ENCODE measurements at regions not wholly inside any gene's neighbourhood (a gene's known extent, or its start where the extent isn't known, plus 50 kb on each side); places are given as distances from the start of the nearest gene placed in this dataset.
A peak's percentile ranks its signal among the peaks of the same experiment; 100 is the strongest.
"Not testable (repeated sequence)": the region's sequence is repeated elsewhere in the genome, so short reads cannot be mapped to it uniquely, and the experiment has no call there.

DNA sequence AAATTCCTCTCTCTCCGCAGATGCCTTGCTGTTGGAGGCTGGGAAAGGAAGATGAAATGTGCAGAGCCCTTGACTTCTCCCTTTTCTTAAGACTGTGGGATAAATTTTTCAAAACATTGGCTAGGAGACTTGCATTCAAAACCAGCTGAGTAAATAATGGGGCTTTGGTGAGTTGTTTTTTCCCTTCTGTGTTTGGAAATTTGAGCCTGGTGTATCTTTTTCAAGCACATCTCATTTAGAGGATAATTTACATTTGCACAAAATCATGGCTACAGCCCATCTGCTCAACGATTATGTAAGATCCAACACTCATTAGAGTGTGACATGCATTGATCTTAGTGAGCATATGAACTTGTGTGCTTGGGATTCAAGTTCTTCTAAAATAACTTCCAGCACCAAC is 112.1 kb upstream of the ATP8B1 start:
- no peak for DNase-seq

DNA sequence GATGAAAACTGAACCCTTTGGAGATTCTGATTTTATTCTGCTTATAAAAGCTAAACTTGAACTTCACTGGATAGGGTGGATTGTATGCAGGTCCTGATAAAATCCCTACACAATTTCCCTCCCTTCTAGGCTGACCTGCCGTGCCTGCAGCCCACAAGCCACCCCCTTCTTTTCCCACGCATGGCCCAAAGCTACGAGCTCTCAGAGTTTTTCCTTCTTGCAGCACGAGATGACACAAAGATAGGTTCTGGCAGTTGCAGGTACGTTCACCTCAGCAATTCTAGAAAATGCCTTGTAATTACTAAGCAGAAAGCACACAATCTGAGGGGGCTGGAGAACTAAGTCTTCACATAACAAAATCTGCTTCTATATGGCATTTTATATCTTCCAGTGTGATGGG is 110.6 kb upstream of the ATP8B1 start:
- no peak for DNase-seq

DNA sequence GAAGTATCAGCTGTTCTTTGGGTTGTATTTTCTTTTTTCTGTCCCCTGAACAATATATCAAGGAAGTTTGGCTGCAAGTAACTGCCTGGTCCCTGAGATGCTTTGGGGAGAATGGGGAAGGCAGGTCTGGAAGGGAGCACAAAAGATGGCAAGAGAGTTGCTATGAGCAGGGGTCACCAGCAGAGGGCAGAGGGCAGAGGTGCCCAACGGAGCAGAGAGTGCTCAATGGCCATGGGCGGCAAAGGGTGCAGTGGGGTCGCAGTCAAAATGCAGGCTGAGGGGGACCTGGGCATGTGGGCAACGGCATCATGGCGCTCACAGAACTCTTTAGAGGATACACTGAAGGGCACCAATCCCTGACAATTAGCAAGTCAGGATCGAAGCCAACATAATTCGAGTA is 107.7 kb upstream of the ATP8B1 start:
- peak; percentile 45 for DNase-seq

DNA sequence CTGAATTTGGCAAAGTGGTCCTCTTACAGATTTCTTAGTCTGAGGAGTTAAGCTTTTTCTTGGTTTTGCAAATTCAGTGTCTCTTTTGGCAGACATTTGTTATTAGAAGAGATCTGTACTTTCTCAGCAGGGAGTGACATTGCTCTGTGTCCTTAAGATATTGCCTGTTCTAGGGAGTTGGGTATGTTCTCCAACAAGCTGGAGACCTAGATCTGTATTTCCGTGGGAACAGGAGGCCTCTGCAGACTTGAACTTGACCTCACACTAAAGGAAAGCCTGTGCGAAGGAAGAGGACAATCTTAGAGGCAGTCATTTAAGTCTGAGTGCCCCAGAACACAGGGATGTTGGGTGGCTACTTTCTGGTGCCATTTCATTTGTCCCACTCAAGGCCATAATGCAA is 107.0 kb upstream of the ATP8B1 start:
- no peak for DNase-seq

DNA sequence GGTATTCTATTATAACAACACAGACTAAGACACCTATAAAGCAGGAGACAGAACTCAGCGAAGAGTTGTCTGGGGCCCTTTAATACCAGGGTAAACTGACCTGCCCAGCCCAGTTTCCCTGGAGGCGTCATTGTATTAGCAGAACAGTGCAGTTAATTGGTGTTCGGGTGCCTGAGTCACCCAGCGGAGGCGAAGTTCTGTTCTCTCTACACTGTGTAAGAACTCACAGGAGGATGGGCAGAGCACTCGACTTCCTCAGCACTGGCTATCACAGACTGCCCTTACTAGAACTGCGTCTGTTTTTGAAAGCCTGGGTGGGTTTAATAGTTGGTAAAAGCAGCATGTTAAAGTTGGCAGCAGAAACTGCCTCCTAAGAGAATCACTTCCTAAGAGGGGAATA is 106.5 kb upstream of the ATP8B1 start:
- DNase-seq = no peak

DNA sequence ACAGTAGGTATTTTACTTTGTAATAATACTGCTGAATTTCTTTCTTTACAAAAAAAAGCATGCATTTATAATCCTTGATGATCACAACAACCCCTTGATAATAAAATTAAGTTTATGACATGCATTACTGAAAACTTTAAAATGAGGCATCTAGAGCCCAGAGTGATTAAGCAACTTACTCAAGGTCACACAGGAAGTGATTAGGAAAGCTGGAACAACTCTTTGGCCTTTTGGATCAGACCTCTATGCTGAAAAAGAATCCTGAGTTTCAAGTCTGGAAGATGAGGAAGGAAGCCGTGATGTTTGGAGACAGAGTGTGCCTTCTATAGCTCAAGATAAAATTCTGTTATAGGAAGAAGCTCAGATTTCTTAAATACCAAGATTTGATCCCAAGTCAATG is 105.0 kb upstream of the ATP8B1 start:
- DNase-seq = no peak

DNA sequence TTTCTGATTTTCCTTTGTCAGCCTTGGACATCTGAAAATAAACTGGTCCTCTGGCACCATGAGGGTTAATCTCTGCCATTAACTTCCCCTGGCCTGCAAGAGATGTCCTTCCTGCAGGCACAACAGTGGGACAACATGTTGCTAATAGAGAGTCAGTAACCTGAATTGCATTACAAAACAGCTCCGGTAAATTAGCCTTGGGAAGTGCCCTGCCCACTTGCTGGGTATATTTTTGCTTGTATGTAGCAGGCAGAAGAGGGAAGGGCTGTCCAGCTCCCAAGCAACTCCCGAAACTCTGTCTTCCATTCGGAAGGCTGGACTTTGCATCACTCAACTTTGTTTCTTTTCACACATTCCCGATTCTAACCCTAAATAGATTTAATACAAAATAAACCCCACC is 104.4 kb upstream of the ATP8B1 start:
- DNase-seq = no peak

DNA sequence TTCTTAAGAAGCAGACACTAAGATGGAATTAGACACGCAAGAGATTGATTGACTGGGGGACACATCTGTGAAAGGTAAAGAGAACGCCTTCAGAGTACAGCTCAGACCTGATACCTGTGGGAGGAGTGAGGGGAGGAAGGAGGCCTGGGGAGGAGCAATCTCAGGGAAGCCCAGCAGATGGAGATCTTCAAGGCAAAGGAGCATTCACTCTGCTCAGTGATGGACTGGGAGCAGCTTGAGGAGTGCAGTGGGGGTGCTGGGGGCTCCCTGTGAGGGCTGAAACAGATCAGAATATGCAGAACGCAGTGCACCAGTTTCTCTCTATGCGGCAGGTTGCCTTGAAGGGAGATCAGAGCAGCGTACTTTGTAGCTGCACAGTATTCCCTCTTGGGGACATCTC is 103.7 kb upstream of the ATP8B1 start:
- DNase-seq = no peak

DNA sequence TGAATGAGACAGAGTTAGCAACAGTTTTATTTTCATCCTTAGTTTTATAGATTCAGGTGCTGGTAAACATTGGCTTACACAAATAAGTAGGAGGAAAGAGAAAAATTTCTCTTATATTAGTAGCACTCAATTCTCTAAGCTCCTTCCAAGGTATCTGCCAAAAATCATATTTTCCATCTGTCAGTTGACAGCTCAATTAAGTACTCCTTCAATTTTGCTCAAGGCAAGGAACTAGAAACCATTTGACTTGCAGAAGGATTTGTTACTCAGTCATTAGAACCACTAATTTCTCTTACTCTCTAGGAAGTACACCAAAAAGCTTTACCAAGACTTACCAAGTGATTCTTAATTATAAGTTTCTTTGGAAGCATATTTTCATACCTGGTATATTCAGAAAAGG is 101.4 kb upstream of the ATP8B1 start:
- DNase-seq = no peak

DNA sequence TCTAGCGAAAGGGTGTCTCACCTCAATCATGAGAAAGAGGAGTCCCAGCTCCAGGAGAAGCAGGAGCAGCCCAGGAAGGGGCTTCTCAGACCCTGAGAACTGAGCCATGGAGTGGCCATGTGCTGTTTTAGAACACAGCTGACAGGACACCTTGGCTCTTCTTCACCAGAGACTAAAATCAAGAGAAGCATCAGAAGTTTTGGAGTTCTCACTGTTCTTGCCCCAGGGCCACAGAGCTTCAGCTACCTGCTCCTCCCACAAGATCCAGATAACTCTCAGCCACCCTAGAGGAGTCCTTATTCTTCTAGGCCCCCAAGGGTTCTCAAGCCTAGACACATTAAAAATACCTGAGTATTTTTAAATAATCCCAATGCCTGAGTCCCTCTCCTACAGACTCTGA is 99.6 kb upstream of the ATP8B1 start:
- DNase-seq = no peak

DNA sequence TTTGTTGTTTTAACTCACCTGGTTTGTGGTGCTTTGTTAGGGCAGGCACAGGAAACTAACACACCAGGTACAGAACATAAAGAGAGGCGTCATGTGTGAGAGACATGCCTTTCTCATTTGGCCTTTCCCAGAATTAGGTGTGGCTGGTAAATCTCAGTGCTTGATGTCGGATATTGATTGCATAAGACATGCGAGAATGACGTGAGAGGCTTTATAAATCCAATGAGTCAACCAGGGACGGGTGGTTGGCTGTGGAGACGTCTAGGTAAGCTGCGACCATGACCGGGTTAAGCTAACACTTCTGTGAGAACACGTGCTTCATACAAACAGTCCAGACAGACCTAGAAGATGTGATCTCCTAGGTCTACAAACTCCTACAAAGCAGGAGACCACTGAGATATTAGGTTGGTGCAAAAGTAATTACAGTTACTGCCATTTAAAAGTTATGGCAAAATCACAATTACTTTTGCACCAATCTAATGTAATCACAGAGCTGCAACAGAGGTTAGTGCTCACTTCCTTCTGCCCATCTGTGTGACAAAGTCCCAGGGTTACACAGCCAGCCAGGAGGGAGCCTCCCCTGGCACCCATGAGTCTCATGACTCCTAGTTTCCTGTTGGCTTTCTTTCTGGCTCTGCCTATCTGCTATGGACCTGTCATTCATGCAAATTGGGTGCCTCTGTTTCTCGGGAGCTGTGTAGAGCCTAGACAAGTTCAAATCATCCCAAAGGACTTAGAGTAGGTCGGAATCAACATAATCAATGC is 98.9 kb upstream of the ATP8B1 start:
- DNase-seq = no peak

DNA sequence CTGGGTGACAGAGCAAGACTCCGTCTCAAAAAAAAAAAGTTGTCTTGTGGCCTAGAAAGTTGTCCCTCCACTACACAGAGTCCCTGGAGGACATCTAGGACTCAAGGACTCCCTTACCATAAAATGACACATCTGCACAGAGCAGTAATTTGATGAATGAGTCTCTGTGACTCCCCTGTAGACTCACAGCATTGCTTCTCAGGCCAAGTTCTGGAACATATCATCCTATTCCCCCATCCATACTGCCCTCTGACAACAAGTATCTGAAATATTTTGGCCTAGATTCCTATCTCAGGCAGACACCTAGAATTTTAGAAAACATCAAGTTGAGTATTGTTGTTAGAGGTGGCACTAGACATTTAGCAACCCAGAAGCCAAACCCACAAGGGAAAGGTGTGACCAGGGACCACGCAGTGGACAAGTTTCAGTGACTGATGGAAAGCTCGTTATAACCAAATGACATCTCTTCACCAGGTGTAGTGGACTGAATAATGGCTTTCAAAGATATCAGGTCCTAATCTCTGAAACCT is 97.9 kb upstream of the ATP8B1 start:
- no peak for DNase-seq

DNA sequence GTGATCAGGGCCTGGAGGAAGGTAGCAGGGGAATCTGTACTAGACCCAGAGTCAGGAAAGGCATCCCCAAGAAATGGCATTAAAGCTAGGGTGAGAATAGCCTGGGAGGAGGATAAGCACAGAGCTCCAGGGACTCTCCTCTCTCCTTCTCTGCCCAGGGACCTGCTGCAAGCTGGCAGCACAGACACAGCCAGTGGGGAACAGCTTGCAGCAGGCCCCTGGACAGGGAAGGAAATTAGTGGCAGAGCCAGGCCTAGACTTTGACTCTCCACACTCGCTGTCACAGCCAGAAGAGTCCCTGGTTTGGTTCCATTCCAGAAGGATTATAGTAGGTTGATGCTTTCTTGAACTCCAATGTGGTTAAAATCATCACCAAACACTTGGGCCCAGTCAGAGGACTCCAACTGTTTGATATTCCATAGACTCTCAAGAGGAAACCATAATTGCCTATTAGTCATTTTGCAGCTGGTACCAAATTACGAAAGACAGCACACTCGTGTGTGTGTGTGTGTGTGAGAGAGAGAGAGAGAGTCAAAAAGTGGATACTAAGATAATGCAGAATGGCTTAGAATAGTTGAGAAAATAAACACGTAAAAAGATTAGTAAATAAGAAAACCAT is 95.5 kb upstream of the ATP8B1 start:
- no peak for DNase-seq

DNA sequence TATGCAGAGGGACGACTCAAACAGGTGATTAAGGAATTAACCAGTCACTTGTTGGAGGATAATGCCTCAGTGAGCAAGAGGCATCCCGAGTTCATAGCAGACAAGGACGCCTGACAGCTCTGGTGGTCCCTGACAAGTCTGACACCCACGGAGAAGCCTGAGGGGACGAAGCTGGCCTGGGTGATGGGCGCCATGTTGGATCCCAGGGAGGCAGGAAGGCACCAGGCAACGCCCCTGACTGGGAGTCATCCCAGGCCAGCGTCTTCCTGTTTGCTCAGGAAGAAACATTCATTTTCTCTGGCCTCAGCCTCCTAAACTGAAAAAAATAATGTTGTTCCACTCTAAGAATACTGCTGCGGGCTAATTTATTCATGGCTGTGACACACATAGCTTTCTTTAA is 92.1 kb upstream of the ATP8B1 start:
- no peak for DNase-seq

DNA sequence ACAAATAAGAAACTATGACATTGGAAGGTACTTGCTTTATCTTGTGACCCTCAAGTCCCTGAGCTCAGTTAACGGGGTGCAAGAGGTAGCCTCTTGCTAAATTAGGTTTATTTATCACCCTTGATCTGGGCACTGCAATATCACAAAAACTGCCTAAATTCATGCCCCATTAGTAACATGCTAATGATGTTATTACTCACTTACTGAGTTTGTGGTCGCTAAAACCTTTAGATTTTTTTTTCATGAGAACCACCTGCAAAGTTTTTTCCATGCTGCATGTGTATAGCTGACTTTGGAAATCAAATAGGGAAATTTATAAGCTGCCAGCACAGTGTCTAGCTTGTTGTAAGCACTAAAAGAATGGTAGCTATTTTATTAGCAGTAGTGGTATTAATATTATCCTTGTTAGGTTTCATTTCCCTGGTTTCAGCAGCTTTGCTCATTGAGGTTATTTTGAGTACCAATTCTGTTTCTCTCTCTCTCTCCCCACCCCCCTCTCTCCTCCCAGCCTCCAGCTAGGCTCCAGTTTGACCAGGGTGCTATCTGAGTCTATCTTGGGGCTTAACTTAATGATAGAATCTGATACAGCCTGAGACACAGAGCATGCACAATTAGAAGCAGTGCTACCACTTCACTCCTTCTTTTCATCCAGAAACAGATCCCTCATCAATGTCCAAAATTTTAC is 88.7 kb upstream of the ATP8B1 start:
- DNase-seq = no peak

DNA sequence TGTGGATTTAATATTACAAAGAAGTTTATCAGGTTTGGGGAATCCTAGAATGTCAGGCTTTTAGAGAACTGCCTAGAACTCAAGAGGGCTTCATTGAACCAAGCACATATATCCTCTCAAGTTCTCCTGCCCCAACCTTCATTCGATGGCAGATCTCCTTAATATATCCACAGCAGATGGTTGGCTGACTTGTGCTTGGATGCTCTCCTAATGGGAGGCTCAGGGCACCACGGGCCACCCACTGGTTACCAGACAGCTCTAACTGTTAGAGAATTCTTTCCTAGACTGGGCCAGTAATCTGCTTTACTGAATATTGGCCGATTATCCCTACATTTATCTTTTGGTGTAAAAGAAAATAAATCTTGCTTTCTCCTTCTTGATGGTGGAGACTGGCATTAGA is 87.2 kb upstream of the ATP8B1 start:
- no peak for DNase-seq

DNA sequence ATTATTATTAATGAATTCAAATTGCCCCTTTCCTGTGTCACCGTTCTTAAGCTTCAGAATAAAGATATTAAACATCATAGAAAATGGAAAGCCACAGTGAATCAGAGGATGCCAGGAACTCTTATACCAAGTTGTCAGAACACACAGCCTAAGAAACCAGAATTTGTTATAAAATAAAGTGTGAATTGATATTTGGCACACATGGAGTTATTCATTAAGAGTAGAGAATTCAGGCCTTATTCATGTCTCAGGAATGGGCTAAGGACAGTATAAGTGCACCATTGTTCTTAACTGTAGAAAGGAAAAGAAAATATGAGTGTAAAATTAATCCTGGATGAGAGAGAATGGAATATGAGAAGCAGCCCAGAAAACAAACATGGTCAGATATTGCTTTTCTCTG is 86.7 kb upstream of the ATP8B1 start:
- DNase-seq = no peak

DNA sequence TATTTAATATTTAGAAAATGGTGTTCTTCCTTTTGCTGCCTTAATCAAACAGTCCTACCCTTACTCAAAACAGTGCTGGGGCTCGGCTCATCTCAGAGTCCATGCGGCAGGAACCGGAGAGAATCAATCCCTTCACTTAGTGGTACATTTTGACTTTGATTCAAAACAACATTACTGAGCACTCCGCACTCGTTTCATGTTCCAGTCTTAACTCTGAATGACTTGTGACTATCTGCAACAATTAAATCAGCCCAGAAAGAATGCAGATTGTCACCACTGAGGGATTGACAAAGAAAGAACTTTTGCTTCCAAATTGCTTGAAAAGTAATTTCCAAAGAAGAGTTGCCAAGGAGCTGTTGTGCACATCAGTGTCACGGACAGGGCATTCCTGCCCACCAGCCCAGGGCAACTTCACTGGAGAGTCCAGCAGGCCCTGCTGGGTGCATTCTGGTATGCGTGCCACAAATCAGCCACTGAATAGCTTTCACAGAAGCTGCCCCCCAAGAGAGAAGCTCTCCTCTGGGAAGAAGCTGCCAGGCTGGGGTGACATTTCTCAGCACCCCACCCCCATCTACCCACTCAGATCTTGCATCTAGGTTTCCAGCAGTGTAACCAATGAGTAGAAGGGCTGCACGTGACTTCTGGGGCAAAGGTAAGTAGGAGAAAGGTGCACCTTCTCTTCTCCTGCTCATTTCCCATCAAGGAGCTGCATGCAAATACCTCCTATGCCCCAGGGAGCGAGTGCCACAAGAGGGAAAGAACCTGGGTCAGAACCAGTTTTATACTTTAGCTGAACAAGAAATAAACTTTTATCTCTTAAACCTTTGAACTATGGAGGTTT is 84.6 kb upstream of the ATP8B1 start:
- DNase-seq = no peak

DNA sequence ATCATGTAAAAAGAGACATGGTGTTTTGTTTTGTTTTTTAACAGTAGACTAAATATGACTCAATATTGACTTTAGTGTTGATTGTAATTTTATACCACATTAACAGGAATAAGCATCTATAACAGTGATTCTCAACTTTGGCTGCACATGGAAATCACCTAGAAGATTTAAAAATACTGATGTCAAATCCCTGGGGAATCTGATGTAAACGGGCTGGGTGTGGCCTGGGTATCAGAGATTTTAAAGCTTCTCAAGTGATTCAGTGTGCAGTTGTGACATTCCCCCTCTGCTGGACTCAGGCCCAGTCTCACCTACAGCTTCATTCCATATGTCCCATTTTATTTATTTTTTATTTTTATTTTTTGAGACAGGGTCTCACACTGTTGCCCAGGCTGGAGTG is 82.8 kb upstream of the ATP8B1 start:
- DNase-seq = no peak

DNA sequence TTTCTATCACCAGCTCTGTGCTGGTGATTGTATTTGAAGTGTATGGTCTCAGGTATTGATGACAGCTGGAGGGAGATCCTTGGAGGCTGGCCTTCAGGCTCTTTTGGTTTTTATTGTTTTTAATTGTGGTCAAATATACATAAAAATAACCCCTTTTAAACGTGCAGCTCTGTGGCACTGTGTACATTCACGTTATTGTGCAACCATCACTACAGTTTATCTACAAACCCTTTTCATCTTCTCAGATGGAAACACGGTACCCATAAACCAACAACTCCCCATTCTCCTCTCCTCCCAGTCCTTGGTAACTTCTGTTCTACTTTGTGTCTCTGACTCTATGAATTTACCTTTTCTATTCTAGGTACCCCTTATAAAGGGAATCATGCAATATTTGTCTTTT is 79.3 kb upstream of the ATP8B1 start:
- no peak for DNase-seq

DNA sequence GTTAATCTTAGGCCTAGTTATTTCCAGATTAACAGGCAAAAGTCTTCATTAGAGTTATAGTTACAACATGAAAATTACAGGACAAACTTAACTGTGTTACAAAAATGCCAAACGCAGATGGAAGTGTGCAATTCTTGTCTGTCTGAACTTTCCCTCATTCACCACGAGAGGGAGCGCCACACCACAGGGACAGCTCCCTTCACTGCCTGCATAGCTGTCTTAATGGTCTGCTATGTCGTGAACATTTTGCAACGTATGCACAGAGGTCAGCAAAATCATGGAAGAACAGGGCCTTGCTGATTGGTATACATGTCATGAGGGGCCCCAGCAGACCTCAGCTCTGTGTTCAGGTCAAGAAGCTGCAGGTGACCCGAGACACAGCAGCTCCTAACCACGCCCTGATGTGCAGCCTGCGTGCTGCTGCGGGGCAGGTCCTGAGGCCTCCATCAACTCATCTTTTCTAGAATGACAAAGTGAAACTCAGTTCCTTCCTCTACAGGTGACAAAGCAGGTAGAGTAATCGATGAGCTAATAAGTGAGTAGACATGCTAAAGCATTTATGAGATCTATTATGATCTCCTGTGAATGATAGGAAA is 78.8 kb upstream of the ATP8B1 start:
- DNase-seq = peak; percentile 66

DNA sequence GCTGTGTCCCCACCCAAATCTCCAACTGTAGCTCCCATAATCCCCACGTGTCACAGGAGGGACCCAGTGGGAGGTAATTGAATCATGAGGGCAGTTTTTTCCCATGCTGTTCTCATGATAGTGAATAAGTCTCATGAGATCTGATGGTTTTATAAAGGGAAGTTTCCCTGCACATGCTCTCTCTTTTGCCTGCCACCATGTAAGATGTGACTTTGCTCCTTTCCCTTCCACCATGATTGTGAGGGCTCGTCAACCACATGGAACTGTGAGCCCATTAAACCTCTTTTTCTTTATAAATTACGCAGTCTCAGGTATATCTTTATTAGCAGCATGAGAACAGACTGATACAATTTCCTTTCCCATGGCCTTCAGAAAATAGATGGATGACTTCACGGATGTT is 76.8 kb upstream of the ATP8B1 start:
- not testable (repeated sequence) for DNase-seq

DNA sequence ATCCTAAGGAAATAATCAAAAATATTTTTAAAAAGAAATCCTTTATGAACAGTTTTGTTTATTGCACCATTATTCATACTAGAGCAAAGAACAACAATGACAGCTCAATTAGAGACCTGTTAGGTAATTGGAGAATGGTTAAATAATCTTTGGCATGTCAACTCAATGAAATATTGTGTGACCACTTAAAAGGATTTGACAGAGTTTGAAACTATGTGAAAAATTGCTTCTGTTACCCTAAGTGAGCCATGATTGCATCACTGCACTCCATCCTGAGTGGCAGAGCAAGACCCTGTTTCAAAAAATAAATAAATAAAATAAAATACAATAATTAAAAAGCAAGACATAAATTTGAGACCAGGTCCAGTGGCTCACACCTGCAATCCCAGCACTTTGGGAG is 66.1 kb upstream of the ATP8B1 start:
- DNase-seq = no peak
